ENCODE measurements at regions not wholly inside any gene's neighbourhood (a gene's known extent, or its start where the extent isn't known, plus 50 kb on each side); places are given as distances from the start of the nearest gene placed in this dataset.

DNA sequence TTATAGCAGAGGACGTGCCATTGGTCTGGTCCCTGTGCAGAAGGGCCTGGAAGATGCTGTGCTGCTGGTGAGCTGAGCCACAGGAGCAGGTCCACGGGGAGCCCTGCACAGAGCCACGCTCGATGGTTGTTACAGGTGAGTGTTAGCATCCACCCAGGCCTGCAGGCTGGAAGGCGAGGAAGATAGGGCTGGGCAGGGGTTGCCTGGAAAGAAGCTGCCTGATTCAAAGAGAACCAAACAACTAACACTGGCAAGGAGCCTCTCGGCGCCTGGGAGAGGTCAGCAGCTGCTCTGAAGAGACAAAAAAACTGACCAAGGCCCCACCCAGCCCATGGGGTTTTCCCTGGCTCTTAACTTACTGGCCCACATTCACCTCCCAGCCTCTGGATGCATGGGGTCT lies 160.2 kb downstream of the MED10 start:
- no peak for DNase-seq (ENCODE audit: low read depth, low spot score)
- no peaks in the 10 kb centered on the region for H3K9me1 ChIP-seq (replicated peaks; ENCODE audit: control insufficient read depth, extremely low read depth, insufficient read depth, low read length)
- H3K4me1 ChIP-seq (ENCODE audit: control insufficient read depth, extremely low read depth, insufficient read depth, low read length), result no peaks in the 10 kb centered on the region
- dilution Hi-C loops (cut with MboI; ENCODE audit: extremely low pct_ligation_motif_present, low sequenced_read_pairs) (no loop called here), intact Hi-C loops (cut with micrococcal nuclease) (no loop called here)
- ChIA-PET CTCF (no interaction called here), POLR2A (no interaction called here)
- TF ChIP-seq, protein P1, sequence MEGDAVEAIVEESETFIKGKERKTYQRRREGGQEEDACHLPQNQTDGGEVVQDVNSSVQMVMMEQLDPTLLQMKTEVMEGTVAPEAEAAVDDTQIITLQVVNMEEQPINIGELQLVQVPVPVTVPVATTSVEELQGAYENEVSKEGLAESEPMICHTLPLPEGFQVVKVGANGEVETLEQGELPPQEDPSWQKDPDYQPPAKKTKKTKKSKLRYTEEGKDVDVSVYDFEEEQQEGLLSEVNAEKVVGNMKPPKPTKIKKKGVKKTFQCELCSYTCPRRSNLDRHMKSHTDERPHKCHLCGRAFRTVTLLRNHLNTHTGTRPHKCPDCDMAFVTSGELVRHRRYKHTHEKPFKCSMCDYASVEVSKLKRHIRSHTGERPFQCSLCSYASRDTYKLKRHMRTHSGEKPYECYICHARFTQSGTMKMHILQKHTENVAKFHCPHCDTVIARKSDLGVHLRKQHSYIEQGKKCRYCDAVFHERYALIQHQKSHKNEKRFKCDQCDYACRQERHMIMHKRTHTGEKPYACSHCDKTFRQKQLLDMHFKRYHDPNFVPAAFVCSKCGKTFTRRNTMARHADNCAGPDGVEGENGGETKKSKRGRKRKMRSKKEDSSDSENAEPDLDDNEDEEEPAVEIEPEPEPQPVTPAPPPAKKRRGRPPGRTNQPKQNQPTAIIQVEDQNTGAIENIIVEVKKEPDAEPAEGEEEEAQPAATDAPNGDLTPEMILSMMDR (IDR thresholded peaks at IDR 0.05; ENCODE audit: extremely low read depth in 1 of 2, insufficient read depth in 1 of 2, low read depth in 1 of 2, low read length in 2 of 2), result no peak
- TF ChIP-seq FOS (IDR thresholded peaks at IDR 0.05; ENCODE audit: borderline replicate concordance, insufficient read depth, low read length) (no peak), POLR2A (IDR thresholded peaks at IDR 0.05; ENCODE audit: low read depth, low read length) (no peak), MYC (IDR thresholded peaks at IDR 0.05; ENCODE audit: low read depth, low read length) (no peak), EZH2 (IDR thresholded peaks at IDR 0.05; ENCODE audit: borderline replicate concordance, low read depth, low read length, severe bottlenecking) (no peak), JUN (IDR thresholded peaks at IDR 0.05; ENCODE audit: borderline replicate concordance, insufficient read depth, insufficient read length, low read depth) (no peak), GATA2 (IDR thresholded peaks at IDR 0.05; ENCODE audit: insufficient read depth, insufficient read length, low read depth, low read length) (no peak), POLR2AphosphoS5 (IDR thresholded peaks at IDR 0.05; ENCODE audit: insufficient read depth, low read depth, low read length) (no peak)
- TF ChIP-seq, protein P2, sequence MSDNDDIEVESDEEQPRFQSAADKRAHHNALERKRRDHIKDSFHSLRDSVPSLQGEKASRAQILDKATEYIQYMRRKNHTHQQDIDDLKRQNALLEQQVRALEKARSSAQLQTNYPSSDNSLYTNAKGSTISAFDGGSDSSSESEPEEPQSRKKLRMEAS (IDR thresholded peaks at IDR 0.05; ENCODE audit: insufficient read depth, insufficient read length), result no peak
- H3K9ac ChIP-seq (replicated peaks; ENCODE audit: extremely low read depth, insufficient read depth, low read length), result no peak overlapping the region
- H3K4me3 ChIP-seq (replicated peaks in 1 of 3; ENCODE audit: insufficient read depth in 1 of 3, low read depth in 1 of 3, low read length in 3 of 3), result no peak overlapping the region
- BruUV-seq (replicated peaks), result no TSS peak
- no peaks in the 10 kb centered on the region for H3K9me3 ChIP-seq (replicated peaks; ENCODE audit: control insufficient read depth, insufficient read depth, low read length)
- no peak overlapping the region for H3K4me2 ChIP-seq (ENCODE audit: insufficient read depth, low read length)
- H3K27ac ChIP-seq (ENCODE audit: insufficient read depth, low read depth, low read length), result no peak overlapping the region
- FAIRE-seq, result no peak
- H4K20me1 ChIP-seq (replicated peaks; ENCODE audit: control insufficient read depth, extremely low read depth, insufficient read depth, low read length), result no peaks in the 10 kb centered on the region
- H3K27me3 ChIP-seq (ENCODE audit: control insufficient read depth in 2 of 2, insufficient read depth in 2 of 2, low read length in 2 of 2), result no peaks in the 10 kb centered on the region
- no peak overlapping the region for H2AFZ ChIP-seq (ENCODE audit: low read depth, low read length)
- no peaks in the 10 kb centered on the region for H3K79me2 ChIP-seq (ENCODE audit: control insufficient read depth, insufficient read depth, low read length)
- H3K36me3 ChIP-seq (ENCODE audit: control insufficient read depth in 2 of 2, extremely low read depth in 1 of 2, insufficient read depth in 2 of 2, low read length in 2 of 2), result no peaks in the 10 kb centered on the region
